ENCODE measurements at regions not wholly inside any gene's neighbourhood (a gene's known extent, or its start where the extent isn't known, plus 50 kb on each side); places are given as distances from the start of the nearest gene placed in this dataset.

GRCh38 chrX:95996294-95996693, 688.3 kb upstream of the DIAPH2 start:
- Mint-ChIP-seq H3K4me3 (no peak overlapping the region), H3K4me1 (no peaks in the 10 kb centered on the region), H3K36me3 (no peaks in the 10 kb centered on the region), H3K9me3 (no peaks in the 10 kb centered on the region), H3K27ac (no peak overlapping the region), H3K27me3 (no peaks in the 10 kb centered on the region)
- DNase-seq (no peak), ATAC-seq (replicated peaks in 1 of 4) (no peak)
- Histone ChIP-seq H3K27ac (ENCODE audit: low read length) (no peak overlapping the region), H3K36me3 (ENCODE audit: control insufficient read depth in 2 of 2, extremely low read depth in 1 of 2, insufficient read depth in 1 of 2, low read length in 1 of 2) (no peaks in the 10 kb centered on the region), H3K4me3 (ENCODE audit: control insufficient read depth in 1 of 2, extremely low read depth in 1 of 2, low read length in 1 of 2) (no peak overlapping the region), H3K4me1 (ENCODE audit: control insufficient read depth in 1 of 2, extremely low read depth in 1 of 2, insufficient read depth in 2 of 2, low read length in 2 of 2) (no peaks in the 10 kb centered on the region), H3K27me3 (replicated peaks in 1 of 2; ENCODE audit: control insufficient read depth in 2 of 2, extremely low read depth in 1 of 2, insufficient read depth in 2 of 2, low read length in 1 of 2) (no peaks in the 10 kb centered on the region), H3K9me3 (no peaks in the 10 kb centered on the region)
- CTCF ChIA-PET, result no interaction called here
- WGBS (ENCODE audit: insufficient coverage), result no CpG with 5 or more reads among the region's 1 CpG
- POLR2A ChIA-PET, result no interaction called here

GRCh38 chrX:96002431-96002830, 682.2 kb upstream of the DIAPH2 start:
- ATAC-seq (replicated peaks in 1 of 4), result no peak
- H3K9me3 ChIP-seq, result no peaks in the 10 kb centered on the region
- no peak overlapping the region for H3K27ac Mint-ChIP-seq
- DNase-seq, result no peak
- H3K27me3 ChIP-seq (replicated peaks in 1 of 2; ENCODE audit: control insufficient read depth in 2 of 2, extremely low read depth in 1 of 2, insufficient read depth in 2 of 2, low read length in 1 of 2), result no peaks in the 10 kb centered on the region
- no peak overlapping the region for H3K4me3 ChIP-seq (ENCODE audit: control insufficient read depth in 1 of 2, extremely low read depth in 1 of 2, low read length in 1 of 2)
- no peak overlapping the region for H3K27ac ChIP-seq (ENCODE audit: low read length)
- H3K36me3 Mint-ChIP-seq, result no peaks in the 10 kb centered on the region
- no peaks in the 10 kb centered on the region for H3K4me1 Mint-ChIP-seq
- H3K4me3 Mint-ChIP-seq, result no peak overlapping the region
- WGBS (ENCODE audit: insufficient coverage), result 80% methylated on average over 1 of the region's 5 CpGs
- H3K36me3 ChIP-seq (ENCODE audit: control insufficient read depth in 2 of 2, extremely low read depth in 1 of 2, insufficient read depth in 1 of 2, low read length in 1 of 2), result no peaks in the 10 kb centered on the region
- CTCF ChIA-PET, result no interaction called here
- POLR2A ChIA-PET, result no interaction called here
- peaks cover 0 to 3% (median 0%) of the 10 kb centered on the region in 3 donors for H3K9me3 Mint-ChIP-seq
- H3K4me1 ChIP-seq (ENCODE audit: control insufficient read depth in 1 of 2, extremely low read depth in 1 of 2, insufficient read depth in 2 of 2, low read length in 2 of 2), result no peaks in the 10 kb centered on the region
- peaks cover 0 to 6% of the 10 kb centered on the region in 2 donors for H3K27me3 Mint-ChIP-seq

- H3K27me3 Mint-ChIP-seq, result peaks cover 0 to 6% of the 10 kb centered on the region in 2 donors
- Histone ChIP-seq H3K4me3 (ENCODE audit: control insufficient read depth in 1 of 2, extremely low read depth in 1 of 2, low read length in 1 of 2) (no peak overlapping the region), H3K9me3 (no peaks in the 10 kb centered on the region), H3K36me3 (ENCODE audit: control insufficient read depth in 2 of 2, extremely low read depth in 1 of 2, insufficient read depth in 1 of 2, low read length in 1 of 2) (no peaks in the 10 kb centered on the region), H3K27me3 (replicated peaks in 1 of 2; ENCODE audit: control insufficient read depth in 2 of 2, extremely low read depth in 1 of 2, insufficient read depth in 2 of 2, low read length in 1 of 2) (no peaks in the 10 kb centered on the region), H3K27ac (ENCODE audit: low read length) (no peak overlapping the region), H3K4me1 (ENCODE audit: control insufficient read depth in 1 of 2, extremely low read depth in 1 of 2, insufficient read depth in 2 of 2, low read length in 2 of 2) (no peaks in the 10 kb centered on the region)
- DNase-seq, result no peak
- H3K4me1 Mint-ChIP-seq, result no peaks in the 10 kb centered on the region
- WGBS (ENCODE audit: insufficient coverage), result no CpG with 5 or more reads among the region's 2 CpGs
- no peak for ATAC-seq (replicated peaks in 1 of 4)
- H3K27ac Mint-ChIP-seq, result no peak overlapping the region
- POLR2A ChIA-PET, result no interaction called here
- CTCF ChIA-PET, result no interaction called here
- H3K9me3 Mint-ChIP-seq, result peaks cover 0 to 3% (median 0%) of the 10 kb centered on the region in 3 donors
- H3K4me3 Mint-ChIP-seq, result no peak overlapping the region
- H3K36me3 Mint-ChIP-seq, result no peaks in the 10 kb centered on the region
Measured at GRCh38 chrX:96004386-96004785, 680.3 kb upstream of the DIAPH2 start.

GRCh38 chrX:96006281-96006680, 678.4 kb upstream of the DIAPH2 start:
- no peak overlapping the region for H3K4me3 ChIP-seq (ENCODE audit: control insufficient read depth in 1 of 2, extremely low read depth in 1 of 2, low read length in 1 of 2)
- H3K27me3 ChIP-seq (replicated peaks in 1 of 2; ENCODE audit: control insufficient read depth in 2 of 2, extremely low read depth in 1 of 2, insufficient read depth in 2 of 2, low read length in 1 of 2), result no peaks in the 10 kb centered on the region
- H3K9me3 ChIP-seq, result no peaks in the 10 kb centered on the region
- H3K4me3 Mint-ChIP-seq, result no peak overlapping the region
- no peak overlapping the region for H3K27ac Mint-ChIP-seq
- ATAC-seq (replicated peaks in 1 of 4) (no peak), DNase-seq (no peak)
- ChIA-PET POLR2A (no interaction called here), CTCF (no interaction called here)
- no peaks in the 10 kb centered on the region for H3K4me1 Mint-ChIP-seq
- WGBS (ENCODE audit: insufficient coverage), result no CpG with 5 or more reads among the region's 4 CpGs
- H3K36me3 ChIP-seq (ENCODE audit: control insufficient read depth in 2 of 2, extremely low read depth in 1 of 2, insufficient read depth in 1 of 2, low read length in 1 of 2), result no peaks in the 10 kb centered on the region
- H3K27ac ChIP-seq (ENCODE audit: low read length), result no peak overlapping the region
- no peaks in the 10 kb centered on the region for H3K4me1 ChIP-seq (ENCODE audit: control insufficient read depth in 1 of 2, extremely low read depth in 1 of 2, insufficient read depth in 2 of 2, low read length in 2 of 2)
- no peaks in the 10 kb centered on the region for H3K36me3 Mint-ChIP-seq
- peaks cover 0 to 6% of the 10 kb centered on the region in 2 donors for H3K27me3 Mint-ChIP-seq
- peaks cover 0 to 3% (median 0%) of the 10 kb centered on the region in 3 donors for H3K9me3 Mint-ChIP-seq

- POLR2A ChIA-PET, result no interaction called here
Measured at GRCh38 chrX:96027407-96027806, 657.2 kb upstream of the DIAPH2 start.

GRCh38 chrX:96052078-96052477, 632.6 kb upstream of the DIAPH2 start:
- Mint-ChIP-seq H3K4me1 (no peaks in the 10 kb centered on the region), H3K4me3 (no peak overlapping the region), H3K9me3 (peaks cover 0 to 6% (median 3%) of the 10 kb centered on the region in 3 donors), H3K27ac (no peak overlapping the region), H3K27me3 (no peaks in the 10 kb centered on the region), H3K36me3 (no peaks in the 10 kb centered on the region)
- Histone ChIP-seq H3K27ac (ENCODE audit: low read length) (no peak overlapping the region), H3K4me1 (ENCODE audit: control insufficient read depth in 1 of 2, extremely low read depth in 1 of 2, insufficient read depth in 2 of 2, low read length in 2 of 2) (no peaks in the 10 kb centered on the region), H3K27me3 (replicated peaks in 1 of 2; ENCODE audit: control insufficient read depth in 2 of 2, extremely low read depth in 1 of 2, insufficient read depth in 2 of 2, low read length in 1 of 2) (no peaks in the 10 kb centered on the region), H3K4me3 (ENCODE audit: control insufficient read depth in 1 of 2, extremely low read depth in 1 of 2, low read length in 1 of 2) (no peak overlapping the region), H3K36me3 (ENCODE audit: control insufficient read depth in 2 of 2, extremely low read depth in 1 of 2, insufficient read depth in 1 of 2, low read length in 1 of 2) (no peaks in the 10 kb centered on the region), H3K9me3 (no peaks in the 10 kb centered on the region)
- WGBS (ENCODE audit: insufficient coverage), result no CpG with 5 or more reads among the region's 2 CpGs
- ChIA-PET CTCF (no interaction called here), POLR2A (no interaction called here)
- DNase-seq (no peak), ATAC-seq (replicated peaks in 1 of 4) (no peak)

More at GRCh38 chrX:96027407-96027806, 657.2 kb upstream of the DIAPH2 start:
- CTCF ChIA-PET, result interaction anchor here in 1 of 2 donors (0.7 kb wide), 1 partner anchor 81 kb away, joined by 4 read pairs; no protein-coding TSS in a partner anchor
- no peak for DNase-seq
- Histone ChIP-seq H3K27me3 (replicated peaks in 1 of 2; ENCODE audit: control insufficient read depth in 2 of 2, extremely low read depth in 1 of 2, insufficient read depth in 2 of 2, low read length in 1 of 2) (no peaks in the 10 kb centered on the region), H3K36me3 (ENCODE audit: control insufficient read depth in 2 of 2, extremely low read depth in 1 of 2, insufficient read depth in 1 of 2, low read length in 1 of 2) (no peaks in the 10 kb centered on the region), H3K4me3 (ENCODE audit: control insufficient read depth in 1 of 2, extremely low read depth in 1 of 2, low read length in 1 of 2) (no peak overlapping the region), H3K9me3 (peaks cover 2% of the 10 kb centered on the region), H3K4me1 (ENCODE audit: control insufficient read depth in 1 of 2, extremely low read depth in 1 of 2, insufficient read depth in 2 of 2, low read length in 2 of 2) (no peaks in the 10 kb centered on the region), H3K27ac (ENCODE audit: low read length) (no peak overlapping the region)
- no CpG with 5 or more reads among the region's 2 CpGs for WGBS (ENCODE audit: insufficient coverage)
- Mint-ChIP-seq H3K4me3 (no peak overlapping the region), H3K4me1 (no peaks in the 10 kb centered on the region), H3K27me3 (no peaks in the 10 kb centered on the region), H3K36me3 (no peaks in the 10 kb centered on the region), H3K27ac (no peak overlapping the region), H3K9me3 (no peaks in the 10 kb centered on the region)
- no peak for ATAC-seq (replicated peaks in 1 of 4)

GRCh38 chrX:96081891-96082290, 602.8 kb upstream of the DIAPH2 start:
- Histone ChIP-seq H3K27me3 (replicated peaks in 1 of 2; ENCODE audit: control insufficient read depth in 2 of 2, extremely low read depth in 1 of 2, insufficient read depth in 2 of 2, low read length in 1 of 2) (no peaks in the 10 kb centered on the region), H3K36me3 (ENCODE audit: control insufficient read depth in 2 of 2, extremely low read depth in 1 of 2, insufficient read depth in 1 of 2, low read length in 1 of 2) (no peaks in the 10 kb centered on the region), H3K9me3 (no peaks in the 10 kb centered on the region), H3K4me1 (ENCODE audit: control insufficient read depth in 1 of 2, extremely low read depth in 1 of 2, insufficient read depth in 2 of 2, low read length in 2 of 2) (no peaks in the 10 kb centered on the region), H3K4me3 (ENCODE audit: control insufficient read depth in 1 of 2, extremely low read depth in 1 of 2, low read length in 1 of 2) (no peak overlapping the region), H3K27ac (ENCODE audit: low read length) (no peak overlapping the region)
- Mint-ChIP-seq H3K4me1 (no peaks in the 10 kb centered on the region), H3K27me3 (peaks cover 0 to 5% of the 10 kb centered on the region in 2 donors), H3K27ac (no peak overlapping the region), H3K4me3 (no peak overlapping the region), H3K9me3 (peaks cover 0 to 7% (median 3%) of the 10 kb centered on the region in 3 donors), H3K36me3 (no peaks in the 10 kb centered on the region)
- POLR2A ChIA-PET, result no interaction called here
- ATAC-seq (replicated peaks in 1 of 4) (no peak), DNase-seq (no peak)
- CTCF ChIA-PET, result no interaction called here
